ENCODE measurements at regions not wholly inside any gene's neighbourhood (a gene's known extent, or its start where the extent isn't known, plus 50 kb on each side); places are given as distances from the start of the nearest gene placed in this dataset.
"Not testable (repeated sequence)": the region's sequence is repeated elsewhere in the genome, so short reads cannot be mapped to it uniquely, and the experiment has no call there.

DNA sequence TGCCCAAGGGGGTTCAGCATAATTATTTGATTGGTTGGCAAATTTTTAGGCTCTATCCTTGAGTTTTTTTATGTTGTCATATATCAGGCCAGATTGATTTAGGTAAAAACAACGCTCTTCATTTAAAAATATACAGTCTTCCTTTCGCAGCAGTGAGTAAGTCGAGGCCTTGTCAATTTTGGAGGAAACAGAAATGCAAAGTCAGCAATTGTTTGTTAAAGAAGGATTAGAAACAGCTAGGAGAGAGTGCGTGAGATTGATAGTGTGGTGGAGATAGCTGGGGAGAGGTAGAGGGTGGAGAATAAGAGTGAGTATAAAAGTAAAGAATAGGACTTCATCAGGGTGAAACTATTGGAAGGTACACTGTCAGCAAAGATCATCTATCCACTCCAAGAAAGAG, 830.8 kb downstream of the LUZP2 start:
- DNase-seq: no peak

GRCh38 chr11:25339281-25339680, 842.4 kb downstream of the LUZP2 start:
- no peak for DNase-seq

GRCh38 chr11:25349537-25349936, 852.7 kb downstream of the LUZP2 start:
- no peak for DNase-seq

DNA sequence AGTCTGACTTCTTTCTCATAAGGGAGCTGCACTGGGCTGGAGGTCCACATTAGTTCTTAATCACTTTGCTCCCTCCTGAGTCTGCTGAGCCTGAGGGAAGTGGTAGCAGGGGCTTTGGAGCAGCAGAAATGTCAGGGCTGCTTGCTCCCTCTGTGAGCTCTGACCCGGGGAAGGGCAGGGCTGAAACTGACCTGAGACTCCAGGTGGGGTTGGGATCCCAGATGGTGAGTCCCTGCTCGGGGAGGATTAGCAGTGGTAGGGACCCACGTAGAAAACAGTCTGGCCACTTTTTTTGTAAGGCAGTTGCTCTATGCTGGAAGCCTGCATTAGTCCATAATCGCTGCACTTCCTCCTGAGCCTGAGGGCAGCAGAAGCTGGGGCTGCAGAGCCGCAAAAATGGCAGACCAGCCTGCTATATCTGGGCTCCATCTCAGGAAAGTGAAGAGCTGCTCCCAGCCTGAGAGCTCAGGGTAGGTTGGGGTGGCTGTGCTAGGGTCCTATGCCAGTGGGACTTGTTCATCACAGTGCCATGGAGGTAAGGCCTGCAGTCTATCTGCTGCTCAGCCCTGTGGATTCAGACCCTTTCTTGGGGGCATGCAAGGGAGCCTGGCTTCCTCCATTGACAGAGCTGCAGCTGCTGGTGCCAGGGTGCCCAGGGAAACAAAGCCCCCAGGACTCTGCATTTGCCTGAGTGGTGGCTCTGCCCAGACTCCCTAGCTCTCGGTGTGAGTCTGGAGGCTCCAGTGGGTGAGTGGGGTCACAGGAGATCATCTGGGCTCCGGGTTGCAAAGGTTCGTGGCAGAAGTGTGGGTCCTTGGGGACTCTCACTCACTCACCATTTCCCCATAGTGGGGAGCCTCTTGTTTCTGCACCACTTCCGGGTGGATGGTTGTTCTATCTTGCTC, 854.3 kb downstream of the LUZP2 start:
- DNase-seq: no peak

DNA sequence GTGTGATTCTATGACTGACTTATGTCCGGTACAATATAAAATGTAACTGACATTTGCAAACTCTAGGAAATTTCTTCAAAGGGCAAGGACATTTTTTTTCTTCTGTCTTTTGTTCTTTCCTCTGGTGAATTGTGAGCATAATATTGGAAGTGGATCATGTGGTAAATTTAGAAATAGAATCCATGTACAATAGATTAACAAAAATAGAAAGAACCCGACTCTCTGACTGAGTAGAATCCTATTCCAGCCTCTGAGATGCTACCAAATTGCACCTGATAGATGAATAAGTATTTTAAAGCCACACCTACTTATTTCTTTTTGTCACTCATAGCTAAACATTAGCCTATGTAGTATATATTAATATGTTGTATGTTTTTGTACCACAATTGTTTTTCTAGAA, 860.3 kb downstream of the LUZP2 start:
- DNase-seq: no peak

GRCh38 chr11:25377466-25377865, 880.6 kb downstream of the LUZP2 start:
- DNase-seq: no peak

- DNase-seq: no peak
Measured at GRCh38 chr11:25396847-25397246, 900.0 kb downstream of the LUZP2 start.

GRCh38 chr11:25408146-25408545, 911.3 kb downstream of the LUZP2 start:
- DNase-seq: no peak

DNA sequence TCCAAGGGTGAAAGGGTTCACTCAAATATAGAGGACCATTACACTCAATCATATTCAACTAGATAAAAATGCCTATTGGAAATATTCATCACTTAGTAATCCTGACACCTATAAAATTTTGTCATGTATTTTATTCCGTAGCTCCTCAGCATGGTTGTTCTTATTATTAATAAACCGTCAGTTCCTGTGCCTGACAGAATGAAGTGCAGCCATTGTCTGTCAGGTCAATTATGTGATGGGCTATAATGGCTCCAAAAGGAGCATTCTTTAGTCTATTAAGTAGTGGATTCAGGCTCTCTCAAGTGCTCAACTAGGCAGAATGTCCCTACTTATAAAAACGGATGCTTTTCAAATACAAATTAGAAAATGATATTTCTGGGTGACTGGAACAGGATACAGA, 916.1 kb upstream of the ANO3 start:
- no peak for DNase-seq

- no peak for DNase-seq
Measured at GRCh38 chr11:25423436-25424199, 908.3 kb upstream of the ANO3 start.

DNA sequence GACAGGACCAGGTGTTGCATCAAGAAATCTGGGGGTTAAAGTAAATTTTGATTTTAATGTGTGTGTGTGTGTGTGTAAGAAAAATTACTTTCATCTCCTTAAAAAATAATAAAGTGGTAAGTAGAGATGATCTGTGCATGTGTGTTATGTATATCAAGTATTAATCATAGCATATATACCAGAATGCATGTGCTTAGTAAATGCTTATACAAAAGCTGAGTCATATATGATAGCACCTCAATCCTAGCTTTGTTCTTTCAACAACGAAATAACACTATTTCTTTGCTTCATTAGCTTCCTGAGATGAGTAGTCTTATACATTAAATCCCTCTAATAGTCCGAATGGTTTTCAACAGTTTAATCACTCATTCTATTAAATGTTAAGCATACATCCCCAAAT, 899.6 kb upstream of the ANO3 start:
- DNase-seq: no peak

DNA sequence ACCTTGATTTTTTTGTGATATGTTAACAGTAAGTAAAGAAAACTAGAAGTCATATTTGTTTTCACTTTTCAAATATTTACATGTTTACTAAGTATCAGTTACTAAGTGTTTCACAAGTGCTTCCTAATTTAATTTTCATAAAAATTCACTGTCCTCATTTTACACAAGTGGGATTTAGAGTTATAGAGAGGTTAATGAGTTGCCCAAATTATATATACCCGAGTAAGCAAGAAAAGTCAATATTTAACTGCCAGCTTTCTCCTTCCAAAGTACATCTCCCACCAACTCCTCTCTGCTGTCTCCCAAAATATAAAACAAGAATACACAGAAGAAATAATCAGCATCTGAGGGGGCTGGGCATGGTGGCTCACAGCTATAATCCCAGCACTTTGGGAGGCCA, 896.7 kb upstream of the ANO3 start:
- DNase-seq: no peak

GRCh38 chr11:25436326-25436725, 895.6 kb upstream of the ANO3 start:
- DNase-seq: no peak

- DNase-seq: no peak
Measured at GRCh38 chr11:25441421-25441820, 890.5 kb upstream of the ANO3 start.

DNA sequence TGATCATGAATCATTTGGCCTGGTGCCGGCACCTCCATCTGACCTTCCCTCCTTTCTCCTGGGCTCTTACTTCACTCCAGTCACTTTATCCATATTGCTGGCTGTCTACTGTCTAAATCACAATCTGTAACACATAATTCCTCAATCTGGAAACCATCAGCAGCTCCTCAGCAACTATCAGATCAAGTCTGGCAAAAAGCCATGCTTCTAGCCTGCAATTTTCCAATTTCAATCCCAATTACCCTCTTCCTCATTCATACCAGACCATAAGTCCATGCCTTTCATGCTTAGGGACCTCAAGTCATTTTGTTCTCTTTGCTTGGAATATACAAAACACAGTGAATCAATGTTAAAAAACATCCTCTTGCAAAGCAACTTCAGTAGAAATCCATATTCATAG, 882.8 kb upstream of the ANO3 start:
- DNase-seq: no peak

- no peak for DNase-seq
Measured at GRCh38 chr11:25453471-25453870, 878.5 kb upstream of the ANO3 start.

- DNase-seq: no peak
Measured at GRCh38 chr11:25456211-25456610, 875.7 kb upstream of the ANO3 start.

GRCh38 chr11:25483915-25484635, 847.9 kb upstream of the ANO3 start:
- no peak for DNase-seq

- no peak for DNase-seq
Measured at GRCh38 chr11:25485315-25485714, 846.6 kb upstream of the ANO3 start.

DNA sequence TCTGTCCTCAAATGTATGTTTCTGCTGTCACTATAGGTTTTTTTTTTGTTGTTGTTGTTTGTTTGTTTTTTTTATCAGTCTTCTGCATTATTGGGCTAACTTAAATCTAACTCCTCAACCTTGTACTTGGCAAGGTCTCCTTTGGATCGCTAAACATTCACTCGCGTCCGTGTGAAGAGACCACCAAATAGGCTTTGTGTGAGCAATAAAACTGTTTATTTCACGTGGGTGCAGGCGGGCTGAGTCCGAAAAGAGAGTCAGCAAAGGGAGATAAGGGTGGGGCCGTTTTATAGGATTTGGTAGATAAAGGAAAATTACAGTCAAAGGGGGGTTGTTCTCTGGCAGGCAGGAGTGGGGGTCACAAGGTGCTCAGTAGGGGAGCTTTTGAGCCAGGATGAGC, 845.6 kb upstream of the ANO3 start:
- DNase-seq: not testable (repeated sequence)

GRCh38 chr11:25488176-25488575, 843.8 kb upstream of the ANO3 start:
- not testable (repeated sequence) for DNase-seq

GRCh38 chr11:25501426-25501825, 830.5 kb upstream of the ANO3 start:
- DNase-seq: not testable (repeated sequence)

DNA sequence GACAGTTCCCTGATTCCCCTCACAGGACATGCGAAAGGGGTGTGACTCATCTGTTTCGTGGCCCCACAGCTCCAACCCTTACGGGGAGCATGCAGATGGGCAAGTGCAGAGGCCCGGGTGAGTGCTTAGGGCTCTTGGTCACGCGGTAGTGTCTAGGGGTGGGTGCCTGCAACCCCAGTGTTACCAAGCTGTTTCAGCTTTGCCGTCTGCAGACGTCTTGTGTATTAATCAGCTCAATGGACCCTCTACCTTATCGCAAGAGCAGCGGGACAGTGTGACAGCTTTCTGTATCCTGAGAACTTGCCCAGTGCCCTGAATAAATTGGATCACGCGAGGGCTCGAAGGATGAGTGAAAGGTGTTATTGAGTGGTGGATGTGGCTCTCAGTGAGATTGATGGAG, 816.4 kb upstream of the ANO3 start:
- DNase-seq: no peak

- no peak for DNase-seq
Measured at GRCh38 chr11:25520459-25520858, 811.5 kb upstream of the ANO3 start.

Measured in NCI-H526 (cell line).